ENCODE measurements at regions not wholly inside any gene's neighbourhood (a gene's known extent, or its start where the extent isn't known, plus 50 kb on each side); places are given as distances from the start of the nearest gene placed in this dataset.

DNA sequence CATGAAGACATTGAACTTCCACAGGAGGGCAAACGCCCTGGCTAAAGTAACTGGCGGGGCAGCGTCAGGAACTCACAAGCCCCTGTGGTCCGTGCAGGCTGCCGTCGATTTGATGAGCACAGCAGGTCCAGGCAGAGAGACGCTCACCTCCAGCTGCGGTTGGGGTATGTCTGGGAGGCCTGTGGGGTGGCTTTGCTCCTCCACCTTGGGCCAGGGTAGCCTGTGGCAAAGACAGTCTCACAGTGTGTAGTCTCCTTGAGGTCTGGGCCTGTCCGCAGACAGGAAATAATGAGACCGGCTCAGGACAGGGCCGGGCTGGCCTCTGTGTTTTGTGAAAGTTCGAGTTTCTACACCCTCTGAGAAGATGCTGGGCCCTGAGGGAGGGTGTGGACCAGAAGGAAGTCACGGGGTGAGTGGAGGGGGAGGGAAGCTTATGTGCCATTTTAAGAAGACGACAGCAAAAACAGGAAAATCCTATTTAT, 103.3 kb downstream of the METRNL start:
- TF ChIP-seq, protein P1, sequence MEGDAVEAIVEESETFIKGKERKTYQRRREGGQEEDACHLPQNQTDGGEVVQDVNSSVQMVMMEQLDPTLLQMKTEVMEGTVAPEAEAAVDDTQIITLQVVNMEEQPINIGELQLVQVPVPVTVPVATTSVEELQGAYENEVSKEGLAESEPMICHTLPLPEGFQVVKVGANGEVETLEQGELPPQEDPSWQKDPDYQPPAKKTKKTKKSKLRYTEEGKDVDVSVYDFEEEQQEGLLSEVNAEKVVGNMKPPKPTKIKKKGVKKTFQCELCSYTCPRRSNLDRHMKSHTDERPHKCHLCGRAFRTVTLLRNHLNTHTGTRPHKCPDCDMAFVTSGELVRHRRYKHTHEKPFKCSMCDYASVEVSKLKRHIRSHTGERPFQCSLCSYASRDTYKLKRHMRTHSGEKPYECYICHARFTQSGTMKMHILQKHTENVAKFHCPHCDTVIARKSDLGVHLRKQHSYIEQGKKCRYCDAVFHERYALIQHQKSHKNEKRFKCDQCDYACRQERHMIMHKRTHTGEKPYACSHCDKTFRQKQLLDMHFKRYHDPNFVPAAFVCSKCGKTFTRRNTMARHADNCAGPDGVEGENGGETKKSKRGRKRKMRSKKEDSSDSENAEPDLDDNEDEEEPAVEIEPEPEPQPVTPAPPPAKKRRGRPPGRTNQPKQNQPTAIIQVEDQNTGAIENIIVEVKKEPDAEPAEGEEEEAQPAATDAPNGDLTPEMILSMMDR (IDR thresholded peaks at IDR 0.05; ENCODE audit: borderline replicate concordance, extremely low read depth, insufficient read depth), result no peak
- intact Hi-C loops (cut with DNase I), result no loop called here
- Histone ChIP-seq H3K4me3 (ENCODE audit: low read length in 3 of 3) (no peak overlapping the region), H3K27me3 (ENCODE audit: control insufficient read depth, insufficient read depth, low read length) (no peaks in the 10 kb centered on the region), H3K9me3 (ENCODE audit: control insufficient read depth in 2 of 3, insufficient read depth in 1 of 3, low read length in 3 of 3) (no peaks in the 10 kb centered on the region), H3K27ac (ENCODE audit: low read depth in 2 of 2, low read length in 2 of 2) (peak overlapping the region in 1 of 2 donors; percentile 62), H3K9ac (ENCODE audit: low read length in 3 of 3) (no peak overlapping the region), H3K4me1 (ENCODE audit: control insufficient read depth in 2 of 3, insufficient read depth in 2 of 3, low read depth in 1 of 3, low read length in 3 of 3) (peaks cover 0 to 4% (median 0%) of the 10 kb centered on the region in 3 donors), H3K36me3 (ENCODE audit: control insufficient read depth in 2 of 3, insufficient read depth in 3 of 3, low read length in 3 of 3) (no peaks in the 10 kb centered on the region)
- peak in 2 of 5 donors; percentile 31 to 63 for DNase-seq
- FAIRE-seq, result no peak

DNA sequence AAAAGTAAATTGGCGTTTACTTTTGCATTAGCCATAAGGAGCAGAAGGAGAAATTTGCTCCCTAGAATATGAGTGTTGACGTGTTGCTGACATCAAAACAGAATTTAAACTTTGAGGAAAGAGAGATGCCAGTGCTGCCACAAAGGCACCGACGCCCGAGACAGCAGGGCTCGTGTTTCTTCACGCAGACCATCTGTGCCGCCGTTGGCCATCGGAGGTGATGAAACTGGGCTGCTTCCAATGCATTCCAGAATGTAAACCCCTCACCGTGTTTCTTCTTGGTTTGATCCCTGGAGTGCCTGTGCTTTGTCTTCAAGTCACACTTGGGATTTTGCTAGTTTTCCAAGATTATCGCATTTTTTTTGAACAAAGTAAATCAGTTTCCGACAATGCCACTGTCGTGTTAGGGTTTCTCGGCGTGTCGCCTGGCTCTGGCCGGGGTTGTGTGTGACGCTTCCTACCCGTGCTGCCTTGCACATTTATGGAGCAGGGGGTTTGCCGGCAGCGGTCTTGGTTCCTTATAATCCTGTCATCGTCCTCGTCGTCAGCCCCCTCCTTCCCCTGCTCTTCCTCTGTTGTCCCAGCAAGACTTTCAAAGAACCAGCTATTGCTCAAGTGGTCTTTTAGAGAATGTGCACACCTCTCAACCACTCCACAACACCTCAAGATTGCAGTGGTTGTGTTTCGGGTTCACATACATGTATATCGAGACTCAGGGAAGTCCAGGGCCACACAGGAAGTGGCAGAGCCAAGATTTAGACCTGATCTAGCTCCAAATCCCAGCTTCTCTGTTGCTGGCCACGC, 103.9 kb downstream of the METRNL start:
- peaks cover 0 to 3% (median 0%) of the 10 kb centered on the region in 3 donors for H3K9me3 ChIP-seq (ENCODE audit: control insufficient read depth in 2 of 3, insufficient read depth in 1 of 3, low read length in 3 of 3)
- H3K27ac ChIP-seq (ENCODE audit: low read depth in 2 of 2, low read length in 2 of 2), result peak overlapping the region in 1 of 2 donors; percentile 62
- H3K27me3 ChIP-seq (ENCODE audit: control insufficient read depth, insufficient read depth, low read length), result no peaks in the 10 kb centered on the region
- no peak overlapping the region for H3K9ac ChIP-seq (ENCODE audit: low read length in 3 of 3)
- TF ChIP-seq, protein P1 (IDR thresholded peaks at IDR 0.05; ENCODE audit: borderline replicate concordance, extremely low read depth, insufficient read depth), result no peak
- DNase-seq, result peak in 1 of 5 donors; percentile 29
- intact Hi-C loops (cut with DNase I), result no loop called here
- peaks cover 0 to 4% (median 0%) of the 10 kb centered on the region in 3 donors for H3K4me1 ChIP-seq (ENCODE audit: control insufficient read depth in 2 of 3, insufficient read depth in 2 of 3, low read depth in 1 of 3, low read length in 3 of 3)
- no peaks in the 10 kb centered on the region for H3K36me3 ChIP-seq (ENCODE audit: control insufficient read depth in 2 of 3, insufficient read depth in 3 of 3, low read length in 3 of 3)
- FAIRE-seq, result no peak
- H3K4me3 ChIP-seq (ENCODE audit: low read length in 3 of 3), result no peak overlapping the region

DNA sequence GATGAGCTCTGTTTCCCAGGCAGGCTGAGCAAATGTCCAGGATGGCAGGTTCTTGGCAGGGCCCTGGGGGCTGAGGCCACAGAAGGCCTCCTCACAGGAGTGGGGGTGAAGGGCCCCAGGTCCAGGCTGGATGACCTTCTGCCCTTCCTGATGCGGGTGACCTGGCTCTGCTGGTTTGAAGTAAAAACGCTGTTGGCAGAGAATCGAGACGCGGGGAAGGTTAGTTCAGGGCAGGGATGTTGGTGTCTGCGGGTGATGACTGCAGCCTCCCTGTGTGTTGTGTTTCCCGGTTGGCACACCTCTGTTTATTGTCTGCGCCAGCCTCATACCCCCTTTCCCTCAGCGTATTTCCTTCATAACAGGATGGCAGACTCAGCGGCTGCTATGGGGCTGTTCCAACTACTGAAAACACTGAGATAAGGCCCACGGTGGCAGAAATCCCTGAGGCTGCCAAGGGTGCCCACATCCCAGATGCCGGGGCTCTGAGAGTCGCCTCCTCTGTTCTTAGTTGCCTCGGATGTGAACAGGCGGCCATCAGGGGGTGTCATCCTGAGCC, 104.6 kb downstream of the METRNL start:
- Histone ChIP-seq H3K36me3 (ENCODE audit: control insufficient read depth in 2 of 3, insufficient read depth in 3 of 3, low read length in 3 of 3) (no peaks in the 10 kb centered on the region), H3K9ac (ENCODE audit: low read length in 3 of 3) (no peak overlapping the region), H3K4me3 (ENCODE audit: low read length in 3 of 3) (no peak overlapping the region), H3K9me3 (ENCODE audit: control insufficient read depth in 2 of 3, insufficient read depth in 1 of 3, low read length in 3 of 3) (peaks cover 0 to 4% (median 0%) of the 10 kb centered on the region in 3 donors), H3K4me1 (ENCODE audit: control insufficient read depth in 2 of 3, insufficient read depth in 2 of 3, low read depth in 1 of 3, low read length in 3 of 3) (peaks cover 0 to 4% (median 0%) of the 10 kb centered on the region in 3 donors), H3K27me3 (ENCODE audit: control insufficient read depth, insufficient read depth, low read length) (no peaks in the 10 kb centered on the region), H3K27ac (ENCODE audit: low read depth in 2 of 2, low read length in 2 of 2) (peak overlapping the region in 1 of 2 donors; percentile 62)
- intact Hi-C loops (cut with DNase I), result no loop called here
- FAIRE-seq (no peak), DNase-seq (peak in 1 of 5 donors; percentile 20)
- TF ChIP-seq, protein P1 (IDR thresholded peaks at IDR 0.05; ENCODE audit: borderline replicate concordance, extremely low read depth, insufficient read depth), result no peak
